ENCODE measurements at regions not wholly inside any gene's neighbourhood (a gene's known extent, or its start where the extent isn't known, plus 50 kb on each side); places are given as distances from the start of the nearest gene placed in this dataset.
A peak's percentile ranks its signal among the peaks of the same experiment; 100 is the strongest.
"Not testable (repeated sequence)": the region's sequence is repeated elsewhere in the genome, so short reads cannot be mapped to it uniquely, and the experiment has no call there.

DNA sequence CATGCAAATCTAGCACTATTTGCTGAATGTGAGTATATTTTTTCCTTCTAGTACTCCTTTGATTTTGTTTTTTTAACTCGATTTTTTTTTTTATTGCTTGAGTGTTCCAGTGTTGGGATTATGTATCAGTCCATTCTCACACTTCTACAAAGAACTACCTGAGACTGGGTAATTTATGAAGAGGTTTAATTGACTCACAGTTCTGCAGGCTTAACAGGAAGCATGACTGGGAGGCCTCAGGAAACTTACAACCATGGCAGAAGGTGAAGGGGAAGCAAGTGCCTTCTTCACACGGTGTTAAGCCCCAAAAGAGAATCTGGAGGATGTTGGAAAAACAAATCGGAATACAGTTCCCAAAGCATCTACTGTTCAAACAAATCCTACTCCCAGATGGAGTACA, 69.1 kb downstream of the ZNF518B start:
- not testable (repeated sequence) for DNase-seq (ENCODE audit: low spot score)

DNA sequence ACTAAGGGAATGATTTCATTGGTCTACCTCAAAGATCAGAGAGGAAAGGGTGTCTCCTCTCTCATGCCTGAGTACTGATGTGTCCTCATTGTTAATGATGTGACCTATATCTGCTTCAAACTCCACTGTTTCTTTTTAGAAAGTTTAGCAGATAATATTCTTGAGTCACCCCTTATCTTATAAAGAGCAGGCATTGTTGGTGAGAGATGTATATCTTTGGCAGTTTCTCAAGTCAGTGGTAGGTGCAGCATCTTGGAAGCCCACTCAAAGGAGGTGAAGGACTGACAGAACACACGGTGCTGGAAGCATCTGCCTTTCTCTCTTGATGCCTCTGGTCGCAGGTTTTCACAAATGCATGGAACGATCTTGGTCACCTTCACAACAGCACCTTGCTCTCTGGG, 71.2 kb downstream of the ZNF518B start:
- DNase-seq (ENCODE audit: low spot score), result no peak

DNA sequence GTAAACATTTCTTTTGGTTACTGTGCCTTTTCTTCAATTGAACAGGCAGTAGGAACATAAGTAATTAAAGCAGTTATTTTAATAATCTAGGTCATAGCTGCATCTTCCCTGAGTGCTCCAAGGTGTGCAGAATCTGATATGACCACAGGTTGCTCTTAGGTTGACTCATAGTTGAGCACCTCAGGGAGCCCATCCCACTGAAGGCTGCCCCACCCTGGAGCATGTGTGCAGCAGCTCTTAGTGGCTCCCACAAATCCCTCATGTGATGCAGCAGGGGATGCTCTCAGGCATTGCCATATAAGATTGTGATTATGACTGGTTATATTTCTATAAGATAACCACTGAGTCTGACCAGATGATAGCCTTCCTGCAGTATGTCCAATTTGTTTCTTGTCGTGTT, 72.3 kb downstream of the ZNF518B start:
- no peak for DNase-seq (ENCODE audit: low spot score)

DNA sequence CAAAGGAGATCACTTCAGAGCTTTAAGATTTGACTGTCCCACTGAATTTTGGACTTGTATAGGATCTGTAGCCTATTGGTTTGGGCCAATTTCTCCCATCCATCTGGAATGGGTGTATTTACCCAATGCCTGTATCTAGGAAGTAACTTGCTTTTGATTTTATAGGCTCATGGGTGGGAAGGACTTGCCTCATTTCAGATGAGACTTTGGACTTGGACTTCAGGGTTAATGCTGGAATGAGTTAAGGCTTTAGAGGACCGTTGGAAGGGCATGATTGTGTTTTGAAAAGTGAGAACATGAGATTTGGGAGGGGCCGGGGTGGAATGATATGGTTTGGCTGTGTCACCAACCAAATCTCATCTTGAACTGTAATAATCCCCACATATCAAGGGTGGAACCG, 73.8 kb downstream of the ZNF518B start:
- DNase-seq (ENCODE audit: low spot score), result no peak

DNA sequence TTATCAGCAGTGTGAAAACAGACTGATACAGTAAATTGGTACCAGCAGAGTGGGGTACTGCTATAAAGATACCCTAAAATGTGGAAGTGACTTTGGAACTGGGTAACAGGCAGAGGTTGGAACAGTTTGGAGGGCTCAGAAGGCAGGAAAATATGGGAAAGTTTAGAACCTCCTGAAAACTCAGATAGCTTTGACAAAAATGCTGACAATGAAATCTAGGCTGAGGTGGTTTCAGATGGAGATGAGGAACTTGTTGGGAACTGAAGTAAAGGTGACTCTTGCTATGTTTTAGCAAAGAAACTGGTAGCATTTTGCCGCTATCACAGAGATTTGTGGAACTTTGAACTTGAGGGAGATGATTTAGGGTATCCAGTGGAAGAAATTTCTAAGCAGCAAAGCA, 75.1 kb downstream of the ZNF518B start:
- not testable (repeated sequence) for DNase-seq (ENCODE audit: low spot score)

DNA sequence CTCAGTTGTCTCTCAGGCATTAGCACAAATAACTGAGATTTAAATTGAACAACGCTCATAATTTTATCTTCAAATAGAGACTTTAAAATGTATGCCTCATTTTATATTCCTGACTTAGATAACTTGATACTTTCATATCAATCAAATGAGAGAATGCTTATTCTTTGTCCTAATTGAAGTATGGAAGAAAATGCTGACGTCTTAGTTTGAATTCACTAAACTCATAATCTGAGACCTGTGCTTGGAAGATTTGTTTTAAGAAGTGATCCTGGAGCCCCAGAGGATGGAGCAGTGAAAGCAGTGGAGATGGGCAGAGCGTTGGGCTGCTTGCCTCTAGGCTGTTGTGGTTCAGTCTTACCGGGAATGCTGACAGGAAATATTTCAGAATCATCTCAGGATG, 76.1 kb downstream of the ZNF518B start:
- DNase-seq (ENCODE audit: low spot score), result no peak

DNA sequence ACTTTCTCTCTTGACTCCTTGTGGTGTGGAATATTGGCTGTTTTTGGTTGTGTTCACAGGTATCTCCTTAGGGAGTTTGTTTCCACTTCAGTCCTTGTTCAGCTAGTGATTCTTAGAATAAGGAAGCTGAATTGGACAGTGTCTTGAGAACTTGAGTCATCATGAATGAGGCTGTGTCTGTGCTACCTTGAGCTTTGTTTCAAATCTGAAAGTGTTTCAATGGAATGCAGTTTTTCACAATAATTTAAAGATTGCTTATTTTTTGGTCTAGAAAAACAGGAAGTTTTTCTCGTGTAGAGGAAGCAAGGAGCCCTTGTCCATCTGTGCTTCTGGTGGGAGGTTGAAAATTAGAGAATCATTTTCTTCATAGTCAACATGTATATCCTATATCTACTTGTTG, 76.5 kb downstream of the ZNF518B start:
- no peak for DNase-seq (ENCODE audit: low spot score)

DNA sequence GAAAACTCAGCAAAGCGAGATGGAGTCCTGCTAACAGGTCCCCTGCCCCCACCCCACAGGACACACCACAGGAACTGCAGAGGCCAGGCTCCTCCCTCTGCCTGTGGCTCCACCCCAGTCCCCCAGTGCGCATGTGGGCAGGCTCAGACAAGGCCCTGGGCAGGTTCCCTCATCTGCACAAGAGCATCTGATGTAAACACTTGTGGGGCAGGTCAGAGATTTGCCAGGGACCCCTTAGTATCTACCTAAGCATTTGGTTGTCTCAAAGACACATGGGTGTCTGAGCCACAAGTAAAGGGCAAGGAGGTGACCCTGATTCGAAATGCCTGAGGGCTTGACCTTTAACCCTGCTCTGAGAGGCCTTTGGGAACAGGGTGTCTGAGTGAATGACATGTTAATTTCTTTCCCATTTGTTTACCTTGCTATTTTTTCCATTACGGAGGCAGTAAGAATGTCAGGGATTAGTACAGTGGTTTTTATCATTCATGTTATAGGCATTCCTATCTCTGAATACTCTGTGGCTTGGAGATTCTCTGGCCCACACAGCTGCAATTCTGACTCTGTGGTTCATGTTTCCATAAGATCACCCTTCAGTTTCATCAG, 85.3 kb downstream of the ZNF518B start:
- DNase-seq (ENCODE audit: low spot score), result peak; percentile 53

DNA sequence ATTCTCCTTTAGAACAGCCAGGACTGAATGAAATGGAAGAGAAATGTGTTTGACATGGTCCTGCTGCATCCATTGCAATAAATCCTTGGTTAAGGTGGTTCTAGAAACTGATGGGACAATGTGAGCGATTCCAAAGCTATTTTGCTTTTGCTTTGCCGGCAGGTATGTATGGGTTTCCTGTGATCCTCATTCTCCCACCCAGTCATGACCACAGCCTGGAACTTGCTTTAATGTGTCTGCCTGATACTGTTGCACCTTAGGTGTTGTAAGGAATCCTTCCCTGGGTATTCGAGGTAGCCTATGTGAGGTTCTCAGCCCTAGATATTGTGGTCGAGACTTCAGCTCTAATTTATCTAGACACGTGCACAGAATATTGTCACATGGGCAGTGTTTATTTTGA, 86.1 kb downstream of the ZNF518B start:
- DNase-seq (ENCODE audit: low spot score), result no peak

DNA sequence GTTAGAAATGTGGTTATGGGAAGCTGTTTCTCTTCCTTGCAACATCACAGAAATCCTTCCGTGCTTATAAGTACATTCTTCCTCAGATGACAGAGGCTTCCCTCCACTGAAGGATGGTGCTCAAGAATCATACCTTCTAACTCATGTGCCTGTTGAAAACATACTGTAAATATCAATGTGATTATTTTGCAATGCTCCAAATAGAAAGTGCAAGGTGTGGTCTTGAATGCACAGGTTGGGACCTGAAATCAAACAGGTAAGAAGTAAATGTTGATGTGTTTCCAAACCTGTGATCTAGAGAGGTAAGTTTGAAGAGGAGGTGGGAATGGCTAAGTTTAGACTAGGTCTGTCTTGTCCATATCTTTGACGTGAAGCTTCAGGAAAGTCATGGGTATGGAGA, 87.7 kb downstream of the ZNF518B start:
- DNase-seq (ENCODE audit: low spot score), result no peak

DNA sequence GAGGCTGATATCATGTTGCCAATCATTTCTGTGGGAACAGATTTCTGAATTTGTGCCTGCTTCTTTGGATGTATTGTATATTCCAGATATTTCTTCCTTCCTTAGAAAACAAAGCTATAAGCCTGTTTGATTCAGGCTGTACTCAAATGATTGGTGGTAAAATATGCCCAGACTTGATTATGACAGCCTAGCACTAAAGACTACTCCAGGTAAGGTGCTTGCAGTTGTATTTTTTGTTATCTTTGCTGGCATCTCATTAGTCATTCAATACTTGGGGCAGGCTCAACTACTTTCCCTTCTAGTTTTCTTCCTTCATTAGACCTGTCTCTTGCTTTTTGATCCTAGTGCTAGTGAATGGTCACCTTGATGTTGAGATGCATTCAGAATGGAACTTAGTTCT, 90.6 kb downstream of the ZNF518B start:
- no peak for DNase-seq (ENCODE audit: low spot score)

DNA sequence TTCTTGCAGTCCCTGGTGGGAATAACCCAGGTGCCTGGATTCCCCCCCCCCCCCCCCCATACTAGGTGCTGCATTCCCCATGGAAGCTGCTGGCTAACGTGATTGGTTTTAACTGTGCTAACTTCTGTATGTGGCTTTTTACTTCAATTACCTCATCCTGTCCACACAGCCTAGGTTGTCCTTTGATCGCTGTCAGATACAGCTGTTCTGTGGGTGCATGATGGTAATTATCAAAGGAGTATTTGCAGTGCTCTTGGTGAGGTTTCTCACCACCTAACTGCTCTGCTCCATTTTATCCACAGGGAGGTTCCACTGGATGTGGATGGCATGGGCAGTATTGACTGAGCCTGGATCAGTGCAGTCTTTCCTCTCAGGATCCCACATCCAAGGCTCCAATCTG, 93.0 kb downstream of the ZNF518B start:
- DNase-seq (ENCODE audit: low spot score), result no peak

DNA sequence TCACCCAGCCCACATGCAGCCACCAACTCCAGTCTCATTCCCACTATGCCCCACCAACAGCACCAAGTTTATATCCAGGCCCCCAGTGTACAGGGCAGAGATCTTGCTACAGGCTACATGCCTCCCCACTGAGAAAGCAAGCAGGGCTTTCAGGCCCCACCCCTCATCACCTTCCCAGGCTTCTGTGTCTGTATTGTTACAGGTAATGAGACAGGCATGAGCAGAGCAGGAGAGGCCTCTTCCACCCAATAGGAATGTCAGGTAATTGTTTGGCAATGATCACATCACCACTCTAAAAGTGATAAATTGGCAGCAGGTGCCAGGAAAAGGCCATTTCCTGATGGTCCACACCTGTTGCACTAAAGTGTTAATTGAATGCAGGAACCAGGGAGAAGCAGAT, 102.5 kb downstream of the ZNF518B start:
- DNase-seq (ENCODE audit: low spot score), result no peak

DNA sequence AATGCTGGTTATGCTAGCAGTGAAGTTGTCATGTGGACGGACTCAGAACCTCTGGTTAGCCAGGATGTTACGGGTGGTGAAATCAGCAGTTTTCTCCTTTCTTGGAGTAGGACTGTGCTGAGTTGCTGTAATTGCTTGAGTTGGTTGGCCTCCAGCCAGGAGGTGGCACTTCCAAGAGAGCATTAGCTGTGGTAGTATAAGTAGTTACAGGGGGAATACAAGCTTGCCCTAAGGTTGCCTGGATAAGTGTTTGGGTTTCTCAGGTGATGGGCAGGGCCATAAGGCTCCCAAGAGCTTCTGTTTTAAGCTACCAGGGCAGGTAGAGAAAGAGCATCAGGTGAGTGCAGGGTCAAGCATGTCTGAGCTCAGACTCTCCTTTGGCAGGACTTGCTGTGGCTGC, 103.0 kb downstream of the ZNF518B start:
- no peak for DNase-seq (ENCODE audit: low spot score)

DNA sequence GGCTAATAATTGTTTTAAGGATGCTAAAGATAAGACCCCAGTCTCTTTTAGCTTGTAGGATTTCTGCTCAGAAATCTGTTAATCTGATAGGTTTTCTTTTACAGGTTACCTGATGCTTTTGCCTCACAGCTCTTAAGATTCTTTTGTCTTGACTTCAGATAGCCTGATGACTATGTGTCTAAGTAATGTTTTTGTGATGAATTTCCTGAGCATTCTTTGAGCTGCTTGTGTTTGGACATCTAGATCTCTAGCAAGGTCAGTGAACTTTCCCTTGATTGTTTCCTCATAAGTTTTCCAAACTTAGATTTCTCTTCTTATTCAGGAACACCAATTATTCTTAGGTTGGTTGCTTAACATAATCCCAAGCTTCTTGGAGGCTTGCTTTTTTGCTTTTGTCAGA, 104.1 kb downstream of the ZNF518B start:
- no peak for DNase-seq (ENCODE audit: low spot score)

DNA sequence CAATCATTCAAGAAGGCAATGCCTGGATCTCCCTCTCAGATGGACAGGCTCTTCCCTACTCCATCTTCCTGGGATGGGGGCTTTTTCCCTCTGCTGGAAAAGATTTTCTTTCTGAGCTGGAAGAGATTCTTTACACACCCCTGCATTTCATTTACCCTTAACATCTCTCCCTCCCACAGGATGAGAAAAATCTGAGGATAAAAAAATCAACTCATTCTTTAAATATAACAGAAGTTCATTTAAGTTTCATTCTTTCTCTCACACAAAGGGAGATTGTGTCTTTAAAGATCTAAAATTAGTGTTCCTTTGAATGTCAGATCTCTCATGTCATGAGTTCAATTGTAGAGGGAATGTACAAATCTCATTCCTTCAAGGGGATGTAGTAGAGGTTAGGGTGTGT, 109.0 kb downstream of the ZNF518B start:
- no peak for DNase-seq (ENCODE audit: low spot score)

DNA sequence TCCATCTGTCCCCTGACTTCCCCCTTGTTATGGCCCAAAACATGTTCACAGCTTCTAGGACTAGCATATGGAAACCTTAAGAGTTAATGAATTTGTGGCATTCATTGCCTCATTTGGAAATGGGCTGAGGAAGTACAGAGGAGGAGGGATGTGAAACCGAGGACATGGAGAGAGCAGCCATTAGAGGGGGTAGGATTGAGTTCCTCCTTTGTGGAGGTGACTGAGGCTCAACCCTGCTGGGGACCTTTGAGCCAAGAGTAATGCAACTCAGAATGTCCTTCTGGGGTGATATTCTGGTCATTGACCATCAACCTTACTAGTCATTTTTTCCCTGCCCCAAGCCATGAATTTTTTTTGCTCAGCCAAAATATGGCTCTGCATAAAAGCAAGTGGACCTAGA, 109.4 kb downstream of the ZNF518B start:
- DNase-seq (ENCODE audit: low spot score), result no peak

DNA sequence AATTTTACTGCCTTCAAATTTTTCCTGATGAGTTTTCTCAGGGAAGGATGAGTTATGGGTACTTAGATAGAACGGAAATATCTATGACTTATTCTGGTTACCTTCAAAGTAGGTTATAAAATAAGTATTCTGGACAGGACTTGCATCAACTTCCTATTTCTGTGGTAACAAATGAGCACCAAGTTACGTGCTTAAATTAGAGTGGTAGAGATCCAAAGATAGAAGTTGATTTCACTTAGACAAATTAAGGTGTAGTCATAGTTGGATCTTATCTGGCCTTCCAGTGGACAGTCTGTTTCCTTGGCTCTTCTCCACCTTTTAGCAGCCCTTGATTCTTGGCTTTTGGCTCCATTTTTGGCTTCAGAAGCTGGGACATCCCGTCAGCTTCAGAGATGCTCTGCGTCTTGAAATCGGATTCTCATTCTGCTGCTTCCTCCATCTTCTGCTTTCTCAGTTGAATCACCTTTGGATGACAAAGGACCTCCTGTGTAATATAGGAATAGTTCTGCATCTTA, 109.9 kb downstream of the ZNF518B start:
- DNase-seq (ENCODE audit: low spot score), result no peak

DNA sequence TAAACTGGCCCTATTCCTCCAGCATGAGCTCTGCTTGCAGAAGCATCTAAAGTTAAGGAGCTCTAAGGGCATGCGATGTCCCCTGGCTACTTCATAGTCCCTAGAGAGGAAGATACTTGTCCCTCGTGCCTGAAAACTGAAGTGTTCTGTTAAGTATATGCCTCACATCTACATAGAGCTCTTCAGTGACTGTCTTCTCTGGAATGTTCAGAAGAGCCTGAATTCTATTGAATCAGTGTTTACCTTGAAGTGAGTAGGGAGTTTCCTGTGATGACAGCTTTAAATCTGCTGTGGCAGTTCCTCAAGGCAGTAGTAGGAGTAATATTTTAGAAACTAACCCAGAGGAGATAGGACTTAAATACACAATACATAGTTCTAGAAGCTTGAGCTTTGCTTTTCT, 111.2 kb downstream of the ZNF518B start:
- DNase-seq (ENCODE audit: low spot score), result no peak

DNA sequence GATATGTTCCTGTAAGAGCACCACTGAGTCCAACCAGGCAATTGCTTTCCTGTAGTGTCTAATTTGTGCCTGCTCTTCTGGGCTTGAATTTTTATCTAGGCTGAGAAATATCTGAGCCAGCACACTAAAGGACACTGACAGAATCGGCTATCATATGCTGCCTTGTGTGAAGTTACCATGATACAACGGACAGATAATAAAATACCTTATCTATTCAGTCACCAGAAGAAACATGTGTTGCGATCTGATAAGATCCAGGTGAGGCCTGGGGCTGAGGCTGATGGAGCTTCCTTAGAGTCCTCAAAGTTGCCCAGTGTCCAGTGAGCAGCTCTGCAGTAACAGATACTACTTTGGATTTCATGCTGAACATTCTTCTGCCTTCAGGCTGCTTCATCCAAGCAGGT, 111.8 kb downstream of the ZNF518B start:
- no peak for DNase-seq (ENCODE audit: low spot score)

DNA sequence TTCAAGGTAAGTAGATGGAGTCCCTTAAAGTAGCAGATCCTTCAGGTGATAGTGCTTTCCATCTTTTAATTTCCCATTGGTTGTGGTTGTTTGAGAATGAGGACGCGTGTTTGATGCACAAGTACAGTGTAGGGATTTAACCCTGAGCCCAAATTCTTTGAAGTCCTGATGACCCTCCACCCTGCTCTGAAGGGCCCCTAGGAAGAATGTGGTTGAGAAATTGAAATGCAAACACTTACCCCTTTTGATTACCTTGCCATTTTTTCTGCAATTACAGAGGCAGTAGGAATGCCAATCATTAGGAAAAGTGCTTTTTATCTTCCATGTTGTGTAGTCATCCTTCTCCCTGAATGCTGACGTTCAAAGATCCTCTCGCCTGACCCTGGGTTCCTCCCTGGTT, 112.4 kb downstream of the ZNF518B start:
- no peak for DNase-seq (ENCODE audit: low spot score)

DNA sequence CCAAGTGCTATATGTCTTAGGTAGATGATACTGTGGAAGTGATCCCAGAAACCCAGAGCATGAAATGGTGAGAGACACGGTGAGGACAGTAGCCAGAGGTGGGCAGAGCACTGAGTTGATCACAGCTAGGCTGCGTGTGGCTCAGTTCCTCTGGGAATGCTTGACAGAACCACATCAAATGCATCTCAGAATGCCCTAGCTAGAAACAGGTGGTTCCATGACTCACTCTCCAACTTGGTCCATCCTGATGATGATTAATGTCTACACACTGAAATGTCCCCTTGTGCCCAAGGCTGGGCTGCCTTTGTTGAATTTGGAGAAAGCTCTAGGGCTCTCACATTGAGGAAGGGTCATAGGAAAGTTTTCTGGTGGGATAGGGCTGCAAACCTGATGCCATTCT, 113.6 kb downstream of the ZNF518B start:
- DNase-seq (ENCODE audit: low spot score), result no peak

DNA sequence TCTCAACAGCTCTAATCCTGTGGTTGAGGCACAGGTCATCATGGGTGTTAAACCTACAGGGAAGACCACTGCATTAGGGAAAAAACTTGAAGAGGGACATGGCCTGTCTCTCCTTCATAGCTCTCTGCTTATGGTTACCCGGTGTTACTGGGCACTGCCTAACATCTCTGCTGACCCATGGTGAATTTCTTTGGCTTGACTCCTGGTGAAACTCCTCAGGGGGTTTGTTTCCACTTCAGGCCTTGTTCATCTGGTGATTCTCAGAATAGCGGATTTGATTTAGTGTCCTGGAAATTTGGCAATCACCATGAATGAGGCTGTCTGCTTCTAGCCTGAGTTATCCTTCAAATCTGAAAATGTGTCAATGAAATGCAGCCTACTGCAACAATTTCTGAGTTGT, 114.4 kb downstream of the ZNF518B start:
- DNase-seq (ENCODE audit: low spot score), result no peak

DNA sequence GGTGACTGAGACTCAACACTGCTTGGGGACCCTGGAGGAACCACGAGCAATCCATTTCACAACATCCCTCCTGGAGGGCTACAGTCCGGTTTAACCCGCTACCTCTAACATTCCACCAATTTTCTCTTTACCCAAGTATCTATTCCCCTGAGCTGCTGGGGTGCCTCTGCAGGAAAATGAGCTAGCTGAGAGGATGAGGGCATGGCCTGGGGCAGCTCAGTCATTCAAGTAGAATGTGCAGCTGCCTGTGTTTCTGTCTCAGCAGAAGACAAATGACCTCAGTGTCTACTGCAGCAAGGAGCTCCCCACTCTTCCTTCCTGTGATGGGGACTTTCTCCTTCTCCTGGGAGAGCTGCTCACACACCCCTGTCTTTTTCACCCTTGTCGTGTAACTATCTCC, 120.8 kb downstream of the ZNF518B start:
- DNase-seq (ENCODE audit: low spot score), result no peak

DNA sequence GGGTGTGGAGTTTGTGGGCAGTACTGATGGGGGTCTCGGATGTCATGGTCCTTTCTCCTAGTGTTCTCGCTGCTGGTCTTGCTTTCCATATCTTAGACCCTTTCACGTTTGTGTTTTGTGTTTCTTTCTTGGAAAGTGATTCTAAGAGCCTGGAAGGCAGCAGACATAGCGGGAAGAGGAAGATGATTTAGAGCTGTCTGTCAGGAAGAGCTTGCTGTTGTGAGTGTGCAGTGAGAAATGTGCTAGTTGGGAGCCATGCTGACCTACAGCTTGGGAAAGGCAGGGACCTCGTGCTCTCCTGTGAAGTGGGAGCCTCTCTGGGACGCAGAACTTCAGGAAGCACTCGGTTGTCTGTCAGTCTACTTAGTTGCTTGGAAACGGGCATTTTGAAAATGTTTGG, 122.2 kb downstream of the ZNF518B start:
- DNase-seq (ENCODE audit: low spot score), result no peak
